SH-SY5Y (cell line): ENCODE measurements at regions not wholly inside any gene's neighbourhood (a gene's known extent, or its start where the extent isn't known, plus 50 kb on each side); places are given as distances from the start of the nearest gene placed in this dataset.

Source experiments
- GATA2 ChIP-seq: IDR thresholded peaks from 2 replicates; pipeline ENCODE4 v1.6.1; 2011; ENCODE audit warnings: mild to moderate bottlenecking, low read depth, low read length
- GATA3 ChIP-seq: IDR thresholded peaks from 2 replicates; pipeline ENCODE4 v1.6.1; 2011; ENCODE audit warnings: low read depth, mild to moderate bottlenecking, low read length, moderate library complexity

DNA sequence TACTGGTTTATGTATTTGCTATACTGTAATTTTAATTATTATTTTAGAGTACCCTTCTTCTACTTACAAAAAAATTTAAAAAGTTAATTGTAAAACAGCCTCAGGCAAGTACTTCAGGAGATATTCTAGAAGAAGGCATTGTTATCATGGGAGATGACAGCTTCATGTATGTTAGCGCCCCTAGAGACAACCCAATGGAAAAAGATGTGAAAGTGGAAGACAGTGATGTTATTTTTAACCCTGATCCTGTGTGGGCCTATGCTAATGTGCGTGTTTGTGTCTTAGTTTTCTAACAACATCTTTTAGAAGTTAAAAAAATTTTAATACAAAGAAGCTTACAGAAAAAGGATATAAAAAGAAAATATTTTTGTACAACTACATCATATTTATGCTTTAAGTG, 205.0 kb downstream of the FAM76B start:
- TF ChIP-seq GATA3 (no peak), GATA2 (no peak)
